ENCODE measurements at regions not wholly inside any gene's neighbourhood (a gene's known extent, or its start where the extent isn't known, plus 50 kb on each side); places are given as distances from the start of the nearest gene placed in this dataset.

- no peak for TF ChIP-seq CTCF (IDR thresholded peaks at IDR 0.05; ENCODE audit: low read depth, low read length)
- no peak overlapping the region for H3K27ac ChIP-seq
- H3K36me3 ChIP-seq: no peaks in the 10 kb centered on the region
- H3K4me3 ChIP-seq (ENCODE audit: low read depth, low read length): no peak overlapping the region
- no peaks in the 10 kb centered on the region for H3K27me3 ChIP-seq (ENCODE audit: insufficient read depth, low read depth, severe bottlenecking)
- DNase-seq: no peak
- no peaks in the 10 kb centered on the region for H3K9me3 ChIP-seq (ENCODE audit: severe bottlenecking)
Observed at GRCh38 chr6:145266432-145267075, 468.8 kb downstream of the EPM2A start.

GRCh38 chr6:145267076-145267867 is 468.0 kb downstream of the EPM2A start:
- Histone ChIP-seq H3K27me3 (ENCODE audit: insufficient read depth, low read depth, severe bottlenecking) (no peaks in the 10 kb centered on the region), H3K4me3 (ENCODE audit: low read depth, low read length) (no peak overlapping the region), H3K27ac (no peak overlapping the region), H3K9me3 (ENCODE audit: severe bottlenecking) (no peaks in the 10 kb centered on the region), H3K36me3 (no peaks in the 10 kb centered on the region)
- DNase-seq: no peak
- no peak for TF ChIP-seq CTCF (IDR thresholded peaks at IDR 0.05; ENCODE audit: low read depth, low read length)

GRCh38 chr6:145270464-145270863 is 464.9 kb downstream of the EPM2A start:
- H3K27me3 ChIP-seq (ENCODE audit: insufficient read depth, low read depth, severe bottlenecking): no peaks in the 10 kb centered on the region
- DNase-seq: no peak
- H3K9me3 ChIP-seq (ENCODE audit: severe bottlenecking): no peaks in the 10 kb centered on the region
- H3K36me3 ChIP-seq: no peaks in the 10 kb centered on the region
- no peak for TF ChIP-seq CTCF (IDR thresholded peaks at IDR 0.05; ENCODE audit: low read depth, low read length)
- no peak overlapping the region for H3K4me3 ChIP-seq (ENCODE audit: low read depth, low read length)
- no peak overlapping the region for H3K27ac ChIP-seq

- Histone ChIP-seq H3K27me3 (ENCODE audit: insufficient read depth, low read depth, severe bottlenecking) (no peaks in the 10 kb centered on the region), H3K9me3 (ENCODE audit: severe bottlenecking) (no peaks in the 10 kb centered on the region), H3K4me3 (ENCODE audit: low read depth, low read length) (no peak overlapping the region), H3K36me3 (no peaks in the 10 kb centered on the region), H3K27ac (no peak overlapping the region)
- TF ChIP-seq CTCF (IDR thresholded peaks at IDR 0.05; ENCODE audit: low read depth, low read length): no peak
- no peak for DNase-seq
Observed at GRCh38 chr6:145271040-145271439, 464.3 kb downstream of the EPM2A start.

GRCh38 chr6:145271577-145271976 is 463.7 kb downstream of the EPM2A start:
- no peaks in the 10 kb centered on the region for H3K36me3 ChIP-seq
- DNase-seq: no peak
- H3K27ac ChIP-seq: no peak overlapping the region
- no peaks in the 10 kb centered on the region for H3K27me3 ChIP-seq (ENCODE audit: insufficient read depth, low read depth, severe bottlenecking)
- TF ChIP-seq CTCF (IDR thresholded peaks at IDR 0.05; ENCODE audit: low read depth, low read length): no peak
- no peak overlapping the region for H3K4me3 ChIP-seq (ENCODE audit: low read depth, low read length)
- no peaks in the 10 kb centered on the region for H3K9me3 ChIP-seq (ENCODE audit: severe bottlenecking)

Data from WERI-Rb-1 (cell line).